LHCN-M2 (cell line): ENCODE measurements at regions not wholly inside any gene's neighbourhood (a gene's known extent, or its start where the extent isn't known, plus 50 kb on each side); places are given as distances from the start of the nearest gene placed in this dataset.
"Not testable (repeated sequence)": the region's sequence is repeated elsewhere in the genome, so short reads cannot be mapped to it uniquely, and the experiment has no call there.

Source experiments
- DNase-seq: peaks from one replicate; pipeline ENCODE4 v3.0.0-alpha.2; 2012; ENCODE audit warnings: low read depth

GRCh38 chr3:126292318-126293070 is 64.7 kb downstream of the KLF15 start:
- no peak for DNase-seq

DNA sequence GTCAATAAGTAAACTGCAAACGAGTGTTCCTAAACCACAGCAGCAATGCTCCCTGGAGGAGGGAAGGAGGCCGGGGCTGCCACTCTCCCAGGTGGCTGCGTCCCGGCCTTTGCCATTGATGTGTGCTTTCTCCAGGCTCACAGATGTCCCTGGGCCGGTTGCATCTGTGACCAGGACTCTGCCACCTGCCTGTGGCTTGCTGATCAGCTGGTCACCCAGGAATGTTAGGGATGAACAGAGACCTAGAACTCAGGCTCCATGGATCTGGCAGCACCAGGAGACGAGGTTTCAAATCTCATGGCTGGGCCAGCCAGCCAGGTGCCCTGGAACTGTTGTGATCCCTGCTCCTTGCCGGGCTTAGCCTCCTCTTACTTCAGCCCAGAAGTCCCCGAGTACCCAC is 65.7 kb downstream of the KLF15 start:
- no peak for DNase-seq

DNA sequence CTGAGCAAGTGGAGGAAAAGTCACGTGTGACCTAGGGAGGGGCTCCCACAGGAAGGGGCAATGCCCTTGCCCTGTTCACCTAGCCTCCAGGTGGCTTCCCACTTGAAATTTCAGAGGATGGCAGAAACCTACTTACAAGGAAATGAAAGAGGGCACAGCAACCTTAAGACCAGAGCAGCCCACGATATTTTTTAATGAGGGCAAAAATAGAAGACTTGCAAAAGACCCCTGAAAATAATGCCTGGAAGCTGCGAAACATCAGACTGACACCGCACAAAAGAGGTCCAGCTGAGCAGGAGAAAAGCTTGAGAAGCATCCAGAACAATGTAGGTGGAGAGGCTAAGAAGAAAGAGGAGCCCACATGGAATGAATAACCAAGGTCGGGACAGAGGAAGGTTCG is 66.1 kb downstream of the KLF15 start:
- DNase-seq = no peak

DNA sequence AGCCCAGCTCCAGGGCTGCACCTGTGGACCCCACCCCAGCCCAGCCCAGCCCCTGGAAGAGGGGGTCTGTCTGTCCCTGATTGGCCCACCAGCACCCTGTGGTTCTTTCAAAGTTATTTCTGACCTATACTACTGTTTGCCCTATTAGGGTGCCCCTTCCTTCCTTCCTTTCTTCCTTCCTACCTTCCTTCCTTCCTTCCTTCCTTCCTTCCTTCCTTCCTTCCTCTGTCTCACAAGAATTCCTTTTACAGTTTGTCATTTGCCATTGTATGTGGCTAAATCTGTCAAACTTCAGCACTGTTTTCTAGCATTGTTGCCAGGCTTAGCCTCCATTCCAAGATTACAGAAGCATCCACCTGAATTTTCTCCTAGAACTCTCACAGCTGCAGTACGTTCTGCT is 66.9 kb downstream of the KLF15 start:
- no peak for DNase-seq

DNA sequence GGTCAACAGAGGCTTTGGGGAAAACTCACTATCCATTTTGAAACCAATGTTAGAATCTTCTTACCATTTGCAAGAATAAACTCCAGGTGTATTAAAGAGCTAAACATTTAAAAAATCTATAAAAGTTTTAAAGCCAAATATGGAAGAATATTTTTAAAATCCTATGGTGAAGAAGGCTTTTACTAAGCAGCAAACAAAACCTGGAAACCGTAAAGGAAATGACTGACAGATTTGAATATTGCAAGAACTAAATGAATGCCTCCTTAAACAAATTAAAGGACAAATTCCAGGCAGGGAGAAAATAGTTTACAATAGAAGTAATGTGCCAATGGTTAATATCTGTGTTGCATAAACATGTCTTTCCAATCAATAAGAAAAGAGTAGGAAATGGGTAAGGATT is 68.1 kb downstream of the KLF15 start:
- DNase-seq = no peak

GRCh38 chr3:126288314-126288713 is 68.9 kb downstream of the KLF15 start:
- no peak for DNase-seq

- DNase-seq = peak; percentile 41
Measured at GRCh38 chr3:126287536-126288241, 69.5 kb downstream of the KLF15 start.

DNA sequence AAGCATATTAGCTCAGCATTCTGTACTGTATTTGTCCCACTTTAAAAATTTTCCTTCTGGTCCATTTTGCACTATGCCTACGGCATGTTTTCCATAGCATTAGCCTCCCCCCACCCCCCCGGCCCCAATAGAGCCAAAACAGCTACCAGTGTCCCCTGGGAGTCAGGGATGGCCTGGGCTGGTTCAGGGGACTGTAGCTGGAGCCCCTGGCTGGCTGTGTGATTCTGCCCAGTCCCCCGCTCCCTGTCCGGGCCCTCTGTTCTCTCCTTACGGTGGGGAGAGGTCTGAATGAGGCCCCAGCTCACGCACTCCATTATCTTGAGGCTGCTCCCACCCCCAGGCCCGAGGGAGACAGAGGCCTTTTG is 70.1 kb downstream of the KLF15 start:
- DNase-seq = no peak

DNA sequence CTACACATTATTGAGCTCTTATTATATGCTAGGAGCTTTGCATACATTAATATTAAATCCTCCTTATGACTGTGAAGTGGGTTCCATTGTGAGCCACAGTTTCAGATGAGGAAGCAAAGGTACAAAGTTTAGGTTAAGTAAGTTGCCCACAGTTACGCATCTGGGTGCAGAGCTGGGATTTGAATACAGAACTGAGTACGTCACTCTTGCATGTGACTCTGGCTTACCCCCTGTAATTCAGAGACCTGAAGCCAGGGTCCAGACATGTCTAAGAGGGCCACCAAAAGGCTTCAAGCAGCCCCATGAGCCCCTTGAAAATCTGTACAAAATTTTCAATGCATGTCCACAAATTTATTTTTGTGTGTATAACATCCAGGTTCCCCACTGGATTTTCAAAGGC is 71.8 kb downstream of the KLF15 start:
- no peak for DNase-seq

DNA sequence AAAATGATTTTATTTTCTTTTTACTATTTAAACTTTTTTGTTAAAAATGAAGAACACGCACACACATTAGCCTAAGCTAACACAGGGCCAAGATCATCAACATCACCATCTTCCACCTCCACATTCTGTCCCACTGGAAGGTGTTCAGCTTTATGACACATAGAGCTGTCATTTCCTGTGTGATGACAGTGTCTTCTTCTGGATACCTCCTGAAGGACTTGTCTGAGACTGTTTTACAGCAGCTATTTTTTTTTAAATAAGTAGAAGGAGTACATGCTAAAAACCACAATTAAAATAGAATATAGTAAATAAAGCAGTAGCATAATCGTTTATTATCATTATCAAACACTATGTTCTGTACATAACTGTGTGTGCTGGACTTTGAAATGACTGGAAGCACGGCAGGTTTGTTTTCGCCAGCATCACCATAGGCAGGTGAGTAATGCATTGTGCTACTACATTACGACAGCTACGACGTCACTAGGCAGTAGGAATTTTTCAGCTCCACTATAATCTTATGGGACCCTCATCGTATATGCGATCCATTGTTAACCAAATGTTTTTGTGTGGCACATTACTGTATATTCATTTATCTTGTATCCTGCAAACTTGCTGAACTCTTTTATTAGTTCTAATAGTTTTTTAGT is 72.8 kb downstream of the KLF15 start:
- peak; percentile 27 for DNase-seq

- DNase-seq = not testable (repeated sequence)
Measured at GRCh38 chr3:126283651-126284050, 73.6 kb downstream of the KLF15 start.

DNA sequence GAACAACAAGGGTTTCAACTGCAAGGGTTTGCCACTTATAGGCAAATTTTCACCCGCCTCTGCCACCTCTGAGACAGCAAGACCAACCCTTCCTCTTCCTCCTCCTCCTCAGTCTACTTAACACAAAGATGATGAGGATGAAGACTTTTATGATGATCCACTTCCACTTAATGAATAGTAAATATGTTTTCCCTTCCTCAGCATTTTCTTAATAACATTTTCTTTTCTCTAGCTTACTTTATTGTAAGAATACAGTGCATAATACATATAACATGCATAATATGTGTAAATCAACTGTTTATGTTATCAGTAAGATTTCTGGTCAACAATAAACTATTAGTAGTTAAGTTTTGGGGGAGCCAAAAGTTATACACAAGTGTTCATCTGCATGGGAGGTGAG is 77.4 kb downstream of the KLF15 start:
- DNase-seq = no peak

DNA sequence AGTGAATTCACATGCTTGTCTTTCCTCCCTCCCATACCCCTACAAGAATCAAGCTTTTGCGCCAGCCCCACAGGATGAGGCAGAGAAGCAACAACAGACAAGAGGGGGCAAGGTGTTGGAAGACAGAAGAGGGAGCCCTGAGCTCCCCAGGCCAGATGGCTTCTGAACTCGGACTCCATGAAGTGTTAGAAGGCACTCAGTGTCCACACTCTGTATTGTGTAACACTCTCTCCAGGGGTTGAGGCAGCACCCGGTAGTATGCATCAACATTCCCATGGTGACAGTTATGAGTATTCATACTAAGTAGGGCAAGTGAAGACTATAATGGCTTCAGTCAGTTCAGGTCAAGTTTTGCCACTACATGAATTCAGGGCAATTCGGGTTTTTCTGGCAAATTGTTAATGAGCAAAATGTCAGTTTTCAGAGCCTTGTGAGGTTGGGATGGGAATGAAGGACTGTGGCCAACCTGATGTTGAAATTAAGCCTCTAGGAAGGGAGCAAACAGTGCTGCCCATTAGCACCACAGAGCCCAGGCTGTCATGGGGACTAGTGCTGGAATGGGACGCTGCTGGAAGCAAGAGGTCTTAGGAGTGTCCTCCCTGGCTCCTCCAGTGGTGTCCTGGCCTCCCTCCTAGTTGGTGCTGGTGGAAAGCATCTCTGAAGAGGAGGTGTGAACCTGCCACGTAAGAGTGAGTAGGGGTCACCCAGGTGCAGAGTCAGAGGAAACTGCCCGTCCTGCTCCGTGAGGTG is 79.4 kb downstream of the KLF15 start:
- no peak for DNase-seq

GRCh38 chr3:126275620-126275904 is 81.6 kb downstream of the KLF15 start:
- no peak for DNase-seq

GRCh38 chr3:126274735-126275619 is 82.2 kb downstream of the KLF15 start:
- DNase-seq = no peak

- DNase-seq = no peak
Measured at GRCh38 chr3:126270145-126270811, 86.9 kb downstream of the KLF15 start.

DNA sequence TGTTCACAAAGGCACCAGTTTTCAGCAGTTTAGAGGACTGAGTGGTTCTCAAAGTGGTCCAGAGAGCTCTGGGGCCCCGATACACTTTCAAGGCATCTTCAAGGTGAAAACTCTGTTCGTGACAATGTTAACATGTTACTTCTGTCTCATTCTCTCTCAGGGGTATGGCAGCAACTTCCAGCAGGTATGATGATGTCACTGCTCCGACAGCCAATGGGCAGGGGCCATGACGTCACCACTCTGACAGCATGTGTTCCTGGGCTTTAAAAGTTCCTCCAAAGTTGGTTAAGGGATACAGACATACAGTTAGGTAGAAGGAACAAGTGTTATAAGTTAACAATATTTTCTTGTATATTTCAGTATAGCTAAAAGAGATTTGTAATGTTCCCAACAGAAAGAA is 87.9 kb downstream of the KLF15 start:
- DNase-seq = no peak

DNA sequence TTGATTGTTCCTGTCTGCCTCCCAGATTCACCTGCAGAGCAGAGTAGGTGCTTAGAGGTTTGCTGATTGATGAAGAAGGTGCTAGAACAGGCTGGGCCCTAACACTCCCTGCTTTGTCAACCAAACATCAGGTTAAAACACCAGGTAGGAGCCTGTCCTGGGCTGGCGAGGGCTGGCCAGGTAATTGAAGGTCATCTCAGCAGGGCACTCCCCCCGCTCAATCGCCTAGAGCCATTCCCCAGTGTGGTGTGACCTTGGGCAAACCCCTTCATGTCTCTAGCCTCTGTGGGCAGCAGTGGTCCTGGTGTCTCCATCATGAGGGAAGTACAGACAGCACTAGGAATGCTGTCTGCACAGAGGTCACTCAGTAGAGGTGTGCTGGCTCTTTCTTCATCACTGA is 88.3 kb downstream of the KLF15 start:
- no peak for DNase-seq

DNA sequence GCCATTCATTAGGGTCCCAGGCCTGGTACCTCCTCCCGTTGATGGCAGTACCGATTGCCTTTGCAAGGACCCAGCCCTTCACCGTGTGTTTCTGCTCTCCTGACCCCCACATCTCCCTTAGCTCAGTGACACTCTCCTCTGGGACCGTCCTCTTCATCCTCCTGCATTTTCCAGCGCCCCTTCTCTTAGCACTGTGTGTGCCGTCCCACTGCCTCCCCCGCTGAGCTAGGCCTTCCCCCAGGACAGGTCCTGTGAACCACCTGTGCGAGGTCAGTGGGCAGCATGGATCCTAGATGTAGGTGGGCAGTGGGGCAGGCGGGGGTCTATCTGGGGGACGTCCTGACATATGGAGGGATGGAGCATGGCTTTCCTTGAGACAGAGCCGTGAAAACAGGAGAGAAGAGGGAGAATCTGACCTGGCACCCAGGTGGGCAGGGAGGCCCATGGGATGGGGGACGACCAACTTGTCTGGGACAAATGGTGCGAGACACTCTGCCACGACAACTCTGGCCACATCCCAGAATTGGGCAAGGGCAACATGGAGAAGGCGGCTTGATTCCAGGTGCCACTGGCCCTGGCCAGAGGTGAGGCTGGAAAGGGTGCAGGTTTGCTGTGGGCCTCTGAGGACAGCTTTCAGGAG is 87.7 kb upstream of the ALDH1L1 start:
- DNase-seq = no peak
